AG10803 (cell line): ENCODE measurements at regions not wholly inside any gene's neighbourhood (a gene's known extent, or its start where the extent isn't known, plus 50 kb on each side); places are given as distances from the start of the nearest gene placed in this dataset.

Source experiments
- DNase-seq: peaks from one replicate; pipeline ENCODE4 v3.0.0; 2010; ENCODE audit warnings: low read depth
- H3K4me3 ChIP-seq: 2 replicates; pipeline ENCODE4 v1.5.1; 2011; ENCODE audit warnings: mild to moderate bottlenecking, low read length, control low read depth
- CTCF ChIP-seq: conservative IDR thresholded peaks from 2 replicates; pipeline ENCODE4 v1.5.1; 2011; ENCODE audit warnings: mild to moderate bottlenecking, low read length, control low read depth, inconsistent platforms

- DNase-seq, result no peak
- no peak for TF ChIP-seq CTCF
- H3K4me3 ChIP-seq, result no peak overlapping the region
Observed at GRCh38 chr16:8087597-8088289, 502.6 kb downstream of the TMEM114 start.

GRCh38 chr16:8087146-8087545 is 503.2 kb downstream of the TMEM114 start:
- DNase-seq, result no peak
- H3K4me3 ChIP-seq, result no peak overlapping the region
- no peak for TF ChIP-seq CTCF

GRCh38 chr16:8084882-8085281 is 505.4 kb downstream of the TMEM114 start:
- H3K4me3 ChIP-seq, result no peak overlapping the region
- TF ChIP-seq CTCF, result no peak
- DNase-seq, result no peak

- no peak for DNase-seq
- TF ChIP-seq CTCF, result no peak
- no peak overlapping the region for H3K4me3 ChIP-seq
Observed at GRCh38 chr16:8084302-8084701, 506.0 kb downstream of the TMEM114 start.

GRCh38 chr16:8083560-8083959 is 506.8 kb downstream of the TMEM114 start:
- TF ChIP-seq CTCF, result no peak
- no peak overlapping the region for H3K4me3 ChIP-seq
- no peak for DNase-seq

- DNase-seq, result no peak
- TF ChIP-seq CTCF, result no peak
- no peak overlapping the region for H3K4me3 ChIP-seq
Observed at GRCh38 chr16:8080817-8081216, 509.5 kb downstream of the TMEM114 start.

GRCh38 chr16:8075271-8075670 is 515.0 kb downstream of the TMEM114 start:
- DNase-seq, result no peak
- H3K4me3 ChIP-seq, result no peak overlapping the region
- TF ChIP-seq CTCF, result no peak
